ENCODE measurements at regions not wholly inside any gene's neighbourhood (a gene's known extent, or its start where the extent isn't known, plus 50 kb on each side); places are given as distances from the start of the nearest gene placed in this dataset.

DNA sequence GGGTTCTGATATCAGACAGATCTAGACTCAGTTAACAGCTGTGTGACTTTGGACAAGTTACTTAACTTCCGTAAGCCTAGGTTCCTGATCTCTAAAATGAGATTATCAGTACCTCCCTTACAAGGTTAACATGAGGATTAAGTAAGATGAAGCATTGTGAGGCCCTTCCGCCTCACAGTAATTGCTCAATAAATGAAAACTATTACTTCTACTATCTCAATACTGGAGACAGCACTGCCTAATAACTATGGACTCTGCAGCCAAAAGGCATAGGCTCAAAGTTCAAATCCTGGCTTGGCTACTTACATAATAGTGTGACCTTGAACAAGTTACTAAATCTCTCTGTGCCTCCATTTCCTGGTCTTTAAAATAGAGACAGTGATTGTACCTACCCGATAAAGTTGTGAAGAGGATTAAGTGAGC, 82.0 kb upstream of the ATP11B start:
- TF ChIP-seq, protein P1, sequence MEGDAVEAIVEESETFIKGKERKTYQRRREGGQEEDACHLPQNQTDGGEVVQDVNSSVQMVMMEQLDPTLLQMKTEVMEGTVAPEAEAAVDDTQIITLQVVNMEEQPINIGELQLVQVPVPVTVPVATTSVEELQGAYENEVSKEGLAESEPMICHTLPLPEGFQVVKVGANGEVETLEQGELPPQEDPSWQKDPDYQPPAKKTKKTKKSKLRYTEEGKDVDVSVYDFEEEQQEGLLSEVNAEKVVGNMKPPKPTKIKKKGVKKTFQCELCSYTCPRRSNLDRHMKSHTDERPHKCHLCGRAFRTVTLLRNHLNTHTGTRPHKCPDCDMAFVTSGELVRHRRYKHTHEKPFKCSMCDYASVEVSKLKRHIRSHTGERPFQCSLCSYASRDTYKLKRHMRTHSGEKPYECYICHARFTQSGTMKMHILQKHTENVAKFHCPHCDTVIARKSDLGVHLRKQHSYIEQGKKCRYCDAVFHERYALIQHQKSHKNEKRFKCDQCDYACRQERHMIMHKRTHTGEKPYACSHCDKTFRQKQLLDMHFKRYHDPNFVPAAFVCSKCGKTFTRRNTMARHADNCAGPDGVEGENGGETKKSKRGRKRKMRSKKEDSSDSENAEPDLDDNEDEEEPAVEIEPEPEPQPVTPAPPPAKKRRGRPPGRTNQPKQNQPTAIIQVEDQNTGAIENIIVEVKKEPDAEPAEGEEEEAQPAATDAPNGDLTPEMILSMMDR (IDR thresholded peaks at IDR 0.05), result no peak
- TF ChIP-seq POLR2A (IDR thresholded peaks at IDR 0.05), result no peak

Measured in testis (tissue), 2 donors.